GM19239 (cell line): ENCODE measurements at regions not wholly inside any gene's neighbourhood (a gene's known extent, or its start where the extent isn't known, plus 50 kb on each side); places are given as distances from the start of the nearest gene placed in this dataset.

Experiments
- DNase-seq: peaks from one replicate; pipeline ENCODE4 v3.0.0; 2011; ENCODE audit warnings: low spot score; ENCODE audit not compliant: insufficient read length
- FAIRE-seq: peaks from 2 replicates; lab custom pipeline; 2011; peaks lifted over from hg19 to GRCh38; lab: Jason Lieb, UNC

- no peak for DNase-seq
- FAIRE-seq, result no peak
Measured at GRCh38 chr1:79362470-79362869, 355.9 kb upstream of the ADGRL4 start.

- FAIRE-seq (no peak), DNase-seq (no peak)
Measured at GRCh38 chr1:79355090-79355489, 348.6 kb upstream of the ADGRL4 start.

GRCh38 chr1:79353224-79353623 is 346.7 kb upstream of the ADGRL4 start:
- no peak for DNase-seq
- FAIRE-seq, result no peak

GRCh38 chr1:79326875-79327274 is 320.3 kb upstream of the ADGRL4 start:
- DNase-seq, result no peak
- FAIRE-seq, result no peak

- DNase-seq (no peak), FAIRE-seq (no peak)
Measured at GRCh38 chr1:79325705-79326104, 319.2 kb upstream of the ADGRL4 start.

GRCh38 chr1:79325126-79325525 is 318.6 kb upstream of the ADGRL4 start:
- DNase-seq, result no peak
- no peak for FAIRE-seq

DNA sequence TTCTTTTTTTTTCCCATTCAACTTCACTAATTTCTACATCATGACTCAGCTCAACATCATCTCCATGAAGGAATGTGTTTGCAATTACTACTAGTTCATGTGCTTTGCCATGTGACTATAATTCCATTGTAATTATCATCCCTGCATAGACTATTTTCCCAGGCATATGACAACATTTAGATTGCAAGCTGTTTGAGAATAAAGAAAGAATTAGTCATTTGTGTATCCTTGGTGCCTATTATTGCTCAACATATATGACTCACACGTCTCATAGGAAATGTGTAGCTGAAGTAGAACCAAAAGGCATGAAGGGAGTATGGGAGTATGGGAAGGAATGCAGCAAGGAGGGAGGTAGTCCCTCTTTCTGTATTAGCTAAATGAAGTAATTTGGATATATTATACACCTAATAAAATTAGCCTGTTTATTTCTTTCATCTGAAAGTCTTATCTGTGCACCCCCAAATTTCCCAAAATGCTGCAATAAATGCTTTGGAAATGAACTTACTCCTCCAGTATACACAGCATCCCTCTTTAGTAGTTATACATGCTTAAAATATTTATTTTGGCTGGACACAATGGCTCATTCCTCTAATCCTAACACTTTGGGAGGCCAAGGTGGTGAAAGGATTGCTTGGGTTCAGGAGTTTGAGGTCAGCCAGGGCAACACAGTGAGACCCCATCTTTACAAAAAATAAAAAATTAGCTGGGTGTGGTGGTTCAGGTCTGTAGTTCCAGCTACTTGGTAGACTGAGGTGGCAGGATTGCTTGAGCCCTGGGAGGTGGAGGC is 316.9 kb upstream of the ADGRL4 start:
- DNase-seq (no peak), FAIRE-seq (no peak)

GRCh38 chr1:79322511-79323027 is 316.0 kb upstream of the ADGRL4 start:
- FAIRE-seq, result no peak
- no peak for DNase-seq

DNA sequence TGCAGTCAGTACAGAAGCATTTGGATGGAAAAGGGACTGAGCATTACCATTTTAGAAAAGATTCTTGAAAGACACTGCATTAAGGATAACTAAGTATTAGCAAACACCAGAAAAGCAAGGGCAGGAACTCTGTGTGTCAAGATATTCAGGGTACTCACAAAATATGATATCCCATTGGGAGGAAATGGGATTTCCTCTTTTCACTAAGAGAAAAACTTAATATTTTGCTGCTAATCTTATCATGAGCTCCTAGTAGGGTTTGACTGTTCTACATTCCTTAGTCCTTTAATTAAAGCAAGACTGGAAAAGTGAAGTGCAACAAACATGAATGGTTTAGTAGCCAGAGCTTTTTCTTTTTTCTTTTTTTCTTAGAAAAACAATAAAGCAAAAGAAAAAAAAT is 305.9 kb upstream of the ADGRL4 start:
- no peak for DNase-seq
- no peak for FAIRE-seq

GRCh38 chr1:79310609-79311008 is 304.1 kb upstream of the ADGRL4 start:
- DNase-seq (no peak), FAIRE-seq (no peak)

GRCh38 chr1:79304131-79304530 is 297.6 kb upstream of the ADGRL4 start:
- no peak for FAIRE-seq
- no peak for DNase-seq

GRCh38 chr1:79303040-79303439 is 296.5 kb upstream of the ADGRL4 start:
- DNase-seq, result no peak
- no peak for FAIRE-seq

DNA sequence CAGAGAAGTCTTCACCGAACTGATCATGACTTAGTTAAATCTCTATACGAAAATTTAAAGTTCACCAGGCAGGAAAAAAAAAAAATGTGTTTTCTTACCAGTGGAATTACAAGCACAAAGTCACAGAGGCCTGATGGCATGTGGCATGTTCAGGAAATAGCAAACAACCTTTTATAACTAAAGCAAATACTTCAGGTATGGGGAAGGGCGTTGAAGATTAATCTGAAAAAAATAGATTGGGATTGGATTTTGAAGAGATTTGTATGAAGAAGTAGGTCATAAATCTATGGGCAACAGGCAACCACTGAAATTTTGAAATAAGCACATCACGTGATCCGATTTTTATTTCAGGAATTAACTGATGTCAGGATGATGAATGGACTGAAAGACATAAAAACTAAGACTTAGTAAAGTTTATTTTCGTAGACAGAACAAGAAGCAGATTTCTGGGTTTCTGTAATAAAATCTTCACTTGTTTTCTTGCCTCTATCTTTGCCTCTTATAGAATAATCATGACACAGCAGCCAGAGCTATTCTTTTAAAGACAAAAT is 295.9 kb upstream of the ADGRL4 start:
- no peak for FAIRE-seq
- no peak for DNase-seq

DNA sequence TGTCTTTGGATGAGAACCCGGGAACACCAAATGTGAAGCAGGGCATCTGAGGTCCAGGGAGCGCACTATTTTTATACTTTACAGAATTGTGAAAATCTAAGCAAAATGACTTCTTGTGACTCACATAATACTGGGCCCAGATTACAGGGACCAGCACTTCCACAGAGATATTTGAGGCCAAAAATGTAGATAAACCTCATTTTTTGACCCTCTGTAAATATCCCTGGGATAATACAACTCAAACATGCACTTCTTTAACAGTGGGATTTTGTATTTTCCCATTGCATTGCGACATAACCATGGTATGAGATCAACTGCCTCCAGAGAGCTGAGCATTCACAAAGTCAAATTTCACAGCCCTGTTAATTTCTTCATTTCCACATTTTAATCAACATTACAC is 289.4 kb upstream of the ADGRL4 start:
- no peak for FAIRE-seq
- DNase-seq, result no peak

GRCh38 chr1:79293611-79294010 is 287.1 kb upstream of the ADGRL4 start:
- DNase-seq (no peak), FAIRE-seq (no peak)

GRCh38 chr1:79290927-79291474 is 284.5 kb upstream of the ADGRL4 start:
- DNase-seq (no peak), FAIRE-seq (no peak)

GRCh38 chr1:79287982-79288381 is 281.5 kb upstream of the ADGRL4 start:
- no peak for DNase-seq
- no peak for FAIRE-seq

DNA sequence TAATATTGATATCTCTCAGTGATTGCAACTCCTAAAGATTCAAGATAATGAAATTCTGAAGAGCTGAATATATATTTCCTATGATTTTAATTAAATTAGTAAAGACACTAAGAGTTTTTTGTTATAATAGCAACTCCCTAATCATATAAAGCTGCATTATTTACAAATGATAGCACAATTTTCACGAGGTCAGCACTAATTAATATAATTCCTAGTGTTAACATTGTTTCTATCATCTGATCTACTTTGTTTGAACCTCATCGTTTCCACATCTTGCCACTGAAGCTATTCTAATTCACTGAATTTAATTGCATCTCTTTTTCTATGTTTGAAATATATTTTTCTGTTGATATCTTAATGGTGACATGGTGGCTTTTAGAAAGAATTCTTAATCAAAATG is 279.1 kb upstream of the ADGRL4 start:
- FAIRE-seq (no peak), DNase-seq (no peak)

DNA sequence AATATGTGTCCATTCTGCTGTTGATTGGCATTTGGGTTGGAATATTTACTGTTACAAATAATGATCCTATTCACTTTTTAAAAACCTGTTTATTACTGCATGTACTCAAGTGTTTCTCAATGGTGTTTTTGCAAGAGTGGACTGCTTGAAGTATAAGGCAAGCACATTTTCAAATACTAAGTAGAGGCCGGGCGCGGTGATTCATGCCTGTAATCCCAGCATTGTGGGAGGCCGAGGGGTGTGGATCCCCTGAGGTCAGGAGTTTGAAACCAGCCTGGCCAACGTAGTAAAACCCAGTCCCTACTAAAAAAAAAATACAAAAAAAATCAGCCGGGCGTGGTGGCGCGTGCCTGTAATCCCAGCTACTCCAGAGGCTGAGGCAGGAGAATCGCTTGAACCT is 276.9 kb upstream of the ADGRL4 start:
- FAIRE-seq (no peak), DNase-seq (no peak)

- FAIRE-seq (no peak), DNase-seq (no peak)
Measured at GRCh38 chr1:79281442-79281841, 274.9 kb upstream of the ADGRL4 start.

GRCh38 chr1:79271759-79272158 is 265.2 kb upstream of the ADGRL4 start:
- FAIRE-seq (no peak), DNase-seq (no peak)
